NCI-H1105 (cell line): ENCODE measurements at regions not wholly inside any gene's neighbourhood (a gene's known extent, or its start where the extent isn't known, plus 50 kb on each side); places are given as distances from the start of the nearest gene placed in this dataset.

ENCODE experiments used
- DNase-seq: peaks from one replicate; lab custom pipeline; 2025; lab: John Stamatoyannopoulos, UW

DNA sequence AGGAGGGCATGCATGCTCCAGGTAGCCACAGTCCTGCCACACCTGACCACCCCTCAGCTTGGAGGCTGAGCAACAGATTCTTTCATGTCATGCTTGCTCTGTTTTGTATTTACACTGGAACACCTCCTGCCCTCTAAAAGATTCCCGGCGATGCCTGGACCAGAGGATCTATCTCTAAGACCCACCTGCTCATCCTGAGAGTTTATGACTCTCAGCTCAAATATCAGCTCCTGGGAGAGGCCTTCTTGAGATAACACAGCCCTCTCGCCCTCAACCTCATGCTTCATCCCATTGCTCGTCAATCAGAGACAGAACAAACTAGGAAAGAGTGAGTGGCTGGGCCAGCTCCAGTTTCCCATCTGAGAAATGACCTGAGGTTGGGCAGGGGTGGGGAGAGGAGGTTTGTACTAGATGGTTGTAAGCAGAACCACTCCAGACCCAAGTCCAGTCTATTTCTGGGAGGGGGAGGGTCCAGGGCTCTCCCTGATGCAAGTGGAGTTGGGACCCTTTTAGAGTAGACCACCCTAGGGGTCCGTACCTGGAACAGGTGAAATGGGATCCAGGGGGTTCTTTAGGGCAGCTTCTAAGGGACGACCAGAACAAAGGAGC is 524.5 kb downstream of the MATN1 start:
- DNase-seq = no peak

DNA sequence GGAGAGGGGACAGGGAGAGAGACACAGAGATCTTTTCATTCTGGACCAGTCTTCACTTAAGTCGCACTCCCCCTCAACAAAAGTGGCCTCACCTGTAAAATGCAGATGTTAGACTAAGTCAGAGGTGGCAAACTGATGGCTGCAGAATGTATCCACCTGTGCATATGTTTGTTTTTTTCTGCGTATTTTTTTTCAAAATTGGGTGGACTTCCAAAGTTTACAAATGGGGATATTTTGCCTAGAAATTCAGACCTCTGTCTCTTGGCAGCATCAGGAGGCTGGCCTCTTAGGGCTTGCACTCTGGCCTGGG is 525.0 kb downstream of the MATN1 start:
- no peak for DNase-seq

DNA sequence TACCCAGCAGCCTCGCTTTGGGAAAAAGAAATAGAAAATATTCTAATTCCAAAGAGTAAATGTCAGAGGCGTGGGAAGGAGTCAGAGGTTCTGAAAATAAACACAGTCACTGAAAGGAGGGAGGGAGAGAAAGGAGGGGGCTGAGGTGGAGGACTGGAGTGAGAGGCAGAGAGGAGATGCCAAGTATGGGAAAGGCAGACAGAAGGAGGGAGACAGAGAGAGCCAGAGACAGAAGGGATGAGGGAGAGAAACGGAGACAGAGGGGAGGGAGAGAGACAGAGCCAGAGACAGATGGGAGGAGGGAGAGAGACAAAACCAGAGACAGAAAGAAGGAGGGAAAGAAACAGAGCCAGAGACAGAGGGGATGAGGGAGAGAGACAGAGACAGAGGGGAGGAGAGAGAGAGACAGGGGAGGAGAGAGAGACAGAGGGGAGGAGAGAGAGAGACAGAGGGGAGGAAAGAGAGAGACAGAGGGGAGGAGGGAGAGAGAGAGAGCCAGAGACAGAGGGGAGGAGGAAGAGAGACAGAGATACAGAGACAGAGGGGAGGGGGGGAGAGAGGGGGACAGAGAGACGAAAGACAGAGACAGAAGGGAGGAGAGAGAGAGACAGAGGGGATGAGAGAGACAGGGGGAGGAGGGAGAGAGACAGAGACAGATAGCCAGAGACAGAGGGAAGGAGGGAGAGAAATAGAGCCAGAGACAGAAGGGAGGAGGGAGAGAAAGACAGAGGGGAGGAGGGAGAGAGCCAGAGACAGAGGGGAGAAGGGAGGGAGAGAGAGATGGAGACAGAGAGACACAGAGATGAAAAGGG is 525.5 kb downstream of the MATN1 start:
- DNase-seq = no peak

DNA sequence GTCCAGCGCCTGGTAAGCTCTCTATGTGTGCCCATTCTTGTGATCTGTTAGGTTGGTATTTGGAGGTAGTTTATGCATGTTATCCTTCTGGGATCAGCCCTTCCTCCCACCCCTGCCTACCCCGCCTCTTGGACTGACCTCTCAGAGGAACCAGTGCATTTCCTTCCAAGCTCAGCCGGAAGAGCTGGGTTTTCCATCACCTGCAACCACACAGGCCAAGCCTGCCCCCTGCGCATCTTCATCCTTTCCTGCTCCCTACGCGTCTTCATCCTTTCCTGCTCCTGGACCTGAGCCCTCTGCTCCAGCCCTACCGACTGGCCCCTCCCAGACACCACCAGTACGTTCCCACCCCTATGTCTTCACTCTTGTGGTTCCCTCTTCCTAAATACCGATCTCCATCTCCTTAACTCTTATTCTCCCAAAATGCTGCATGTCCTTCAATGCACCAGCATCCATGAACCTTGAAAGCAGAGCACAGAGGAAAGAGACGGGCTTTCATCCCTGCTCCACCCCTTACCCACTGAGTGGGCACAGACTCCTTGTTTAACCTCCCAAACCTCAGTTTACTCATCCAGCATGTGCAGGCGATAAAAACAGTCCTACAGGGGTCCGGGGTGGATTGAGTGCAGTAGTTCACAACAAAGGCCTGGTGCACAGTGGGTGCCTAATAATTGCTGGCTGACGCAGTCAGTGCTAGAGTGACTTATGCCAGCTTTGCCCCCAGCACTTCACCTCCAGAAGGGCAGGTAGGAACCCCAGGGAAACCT is 526.3 kb downstream of the MATN1 start:
- no peak for DNase-seq

DNA sequence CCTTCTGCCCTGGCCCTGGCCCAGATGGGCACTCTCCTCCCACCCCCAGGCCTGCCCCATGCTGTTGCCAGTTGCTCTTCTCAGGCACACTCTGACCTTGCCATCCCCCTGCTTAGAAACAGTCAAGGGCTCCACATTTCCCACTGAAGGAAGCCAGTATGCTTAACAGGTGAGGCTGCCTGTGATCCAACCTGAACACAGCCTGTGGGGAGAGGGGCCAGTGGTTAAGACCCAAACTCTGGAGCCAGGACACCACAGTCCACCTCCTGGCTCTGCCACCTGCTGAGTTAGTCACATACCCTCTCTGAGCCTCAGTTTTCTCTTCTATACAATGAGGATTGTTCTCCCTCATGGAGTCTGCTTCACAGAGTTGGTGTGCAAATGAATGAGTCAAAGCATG is 526.9 kb downstream of the MATN1 start:
- DNase-seq = no peak

DNA sequence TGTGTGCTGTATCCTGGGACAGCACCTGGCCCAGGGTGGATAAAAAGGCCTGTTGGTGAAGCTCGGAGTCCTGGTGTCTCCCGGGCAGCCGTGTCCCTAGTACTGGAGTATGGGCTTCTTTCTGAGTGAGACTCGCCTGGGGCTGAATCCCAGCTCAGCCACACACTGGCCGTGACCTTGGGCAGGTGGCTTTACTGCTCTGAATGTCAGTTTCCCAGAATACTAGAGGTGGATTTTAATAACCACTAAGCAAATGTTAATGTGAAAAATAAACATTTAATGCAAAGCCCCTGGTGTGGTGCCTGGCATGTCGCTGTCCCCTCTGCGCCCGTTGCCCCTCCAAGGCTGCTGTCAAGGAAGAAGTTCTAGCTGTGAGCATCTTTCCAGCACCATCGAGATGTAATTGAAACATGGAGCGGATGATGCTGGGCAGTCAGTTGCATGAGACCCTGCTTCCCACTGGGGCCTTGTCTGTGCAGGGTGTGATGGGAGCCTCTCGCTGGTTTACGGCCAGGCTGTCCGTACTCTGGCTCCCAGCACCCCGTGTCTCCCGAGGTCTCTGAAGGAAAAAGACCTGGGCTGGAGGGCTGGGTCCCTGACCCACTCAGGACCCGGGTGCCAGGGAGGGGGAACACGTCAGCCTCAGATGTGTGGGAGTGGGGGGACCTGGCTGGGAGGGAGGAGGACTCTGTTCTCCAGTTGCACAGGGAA is 527.8 kb downstream of the MATN1 start:
- no peak for DNase-seq

DNA sequence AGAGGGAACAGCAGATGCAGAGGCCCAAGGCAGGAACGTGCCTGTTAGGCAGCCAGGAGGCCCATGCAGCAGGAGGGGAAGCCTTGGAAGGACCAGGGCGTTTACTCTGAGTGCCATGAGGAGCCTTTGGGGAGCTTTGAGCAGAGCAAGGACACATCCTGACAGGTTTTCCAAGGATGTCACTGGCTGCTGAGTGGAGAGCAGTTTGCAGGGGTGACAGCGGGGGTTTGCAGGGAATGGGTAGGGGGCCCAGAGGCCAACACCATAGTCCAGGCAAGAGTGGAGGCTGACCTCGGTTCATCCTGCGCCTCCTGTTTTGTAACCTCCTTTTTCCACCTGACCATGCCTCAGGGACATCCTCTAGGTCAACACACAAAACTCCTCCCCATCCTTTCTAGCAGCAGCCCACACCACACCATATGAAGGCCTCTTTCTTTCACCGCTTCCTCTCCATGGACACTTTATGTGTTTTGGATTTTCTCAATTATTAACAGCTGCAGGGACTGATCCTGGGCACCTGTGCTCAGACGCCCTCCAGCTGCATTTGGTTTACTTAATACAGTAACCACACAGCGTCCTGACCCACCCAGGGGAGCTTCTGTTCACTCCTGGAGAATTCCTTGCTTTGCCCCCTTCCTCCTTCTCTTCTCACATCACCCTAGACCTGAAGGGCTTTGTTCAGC is 528.5 kb downstream of the MATN1 start:
- DNase-seq = no peak

DNA sequence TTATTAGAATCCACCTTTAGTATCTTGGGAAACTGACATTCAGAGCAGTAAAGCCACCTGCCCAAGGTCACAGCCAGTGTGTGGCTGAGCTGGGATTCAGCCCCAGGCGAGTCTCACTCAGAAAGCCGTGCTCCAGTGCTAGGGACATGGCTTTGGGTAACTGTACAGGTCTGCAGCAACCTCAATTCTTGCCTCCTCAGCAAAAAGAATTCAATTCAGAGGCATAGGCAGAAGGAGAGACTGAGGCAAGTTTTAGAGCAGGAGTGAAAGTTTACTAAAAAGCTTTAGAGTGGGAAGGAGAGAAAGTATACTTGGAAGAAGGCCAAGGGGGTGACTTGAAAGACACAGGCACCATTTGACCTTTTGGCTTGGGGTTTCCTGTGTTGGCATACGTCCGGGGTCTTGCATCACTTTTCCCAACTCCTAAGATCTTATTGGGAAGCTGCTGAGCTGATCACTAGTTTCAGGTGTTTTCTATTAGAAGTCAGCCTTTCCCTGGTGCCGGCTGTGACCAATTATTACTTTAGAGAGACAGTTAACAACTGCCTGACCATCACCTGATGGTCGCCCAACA is 529.3 kb downstream of the MATN1 start:
- DNase-seq = no peak

DNA sequence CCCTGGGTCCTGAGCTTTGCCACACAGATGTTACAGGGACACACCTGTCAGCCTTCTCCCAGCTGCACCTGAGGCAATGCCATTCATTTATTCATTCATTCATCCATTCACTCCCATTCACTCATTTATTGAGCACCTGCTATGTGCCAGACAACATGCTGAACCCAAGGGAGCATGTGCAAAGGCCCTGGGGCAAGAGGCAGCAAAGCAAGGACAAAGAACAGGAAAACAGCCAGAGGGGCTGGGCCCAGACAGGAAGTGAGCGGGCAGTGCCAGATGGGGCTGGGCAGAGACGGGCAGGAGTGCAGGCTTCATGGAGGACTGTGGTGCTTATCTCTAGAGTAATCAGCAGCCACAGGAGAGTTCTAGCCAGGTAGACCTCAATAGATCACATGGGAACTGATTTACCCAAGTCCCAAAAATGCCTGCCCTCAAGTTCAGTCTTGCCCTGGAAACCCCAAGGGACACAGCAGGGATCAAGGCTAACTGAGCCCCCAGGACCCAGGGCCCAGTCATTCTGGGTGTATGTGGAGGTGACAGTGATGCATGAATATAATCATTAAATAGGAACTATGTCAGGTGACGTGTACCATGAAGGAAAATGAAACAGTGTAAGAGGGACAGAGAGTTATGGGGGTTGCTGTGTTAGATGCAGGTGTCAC is 530.3 kb downstream of the MATN1 start:
- no peak for DNase-seq

DNA sequence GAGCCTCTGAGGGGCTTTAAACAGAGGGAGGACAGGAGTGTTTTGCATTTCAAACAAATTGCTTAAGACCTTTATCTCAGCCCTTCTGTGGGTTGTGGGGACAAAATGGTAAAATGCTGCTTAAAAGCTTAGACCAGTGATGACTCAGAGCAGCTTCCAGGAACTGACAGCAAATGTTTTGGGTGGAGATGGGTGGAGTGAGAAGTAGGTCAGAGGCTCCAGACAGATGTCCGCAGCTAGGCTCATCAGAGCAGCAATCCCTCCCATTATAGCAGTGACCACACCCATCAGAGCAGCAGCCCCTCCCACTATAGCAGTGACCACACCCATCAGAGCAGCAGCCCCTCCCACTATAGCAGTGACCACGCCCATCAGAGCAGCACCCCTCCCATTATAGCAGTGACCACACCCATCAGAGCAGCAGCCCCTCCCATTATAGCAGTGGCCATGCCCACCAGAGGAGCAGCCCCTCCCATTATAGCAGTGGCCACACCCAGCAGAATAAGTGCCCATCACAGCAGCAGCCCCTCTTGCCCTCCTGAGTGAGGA is 532.2 kb downstream of the MATN1 start:
- no peak for DNase-seq

DNA sequence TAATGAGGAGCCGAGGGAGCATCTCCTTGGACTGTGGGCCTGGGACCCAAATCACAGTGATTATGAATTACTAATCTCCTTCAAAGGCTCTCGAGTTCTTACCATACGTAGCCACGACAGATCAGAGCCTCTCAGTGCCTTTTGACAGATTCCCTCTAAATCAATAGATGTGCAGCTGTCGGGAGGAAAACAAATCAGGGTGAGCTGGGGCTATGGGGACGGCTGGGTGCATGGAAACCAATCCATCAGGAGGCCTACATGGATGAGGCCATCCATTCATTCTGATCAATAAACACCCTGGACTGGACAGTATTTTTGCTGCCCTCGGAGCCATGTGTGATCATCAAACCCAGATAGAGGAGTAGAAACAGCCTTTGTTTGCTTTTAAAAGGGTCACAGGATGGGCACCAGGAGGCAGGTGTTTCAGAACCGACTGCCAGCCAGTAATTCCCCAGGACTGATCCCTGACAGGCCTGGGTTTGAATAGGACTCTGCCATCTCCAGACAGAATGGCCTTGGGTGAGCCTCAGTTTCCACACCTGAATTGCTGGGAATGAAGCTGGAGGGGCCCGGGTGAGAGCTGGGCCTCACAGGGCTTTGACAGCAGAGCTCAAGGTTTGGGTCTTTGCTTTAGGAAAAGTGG is 532.8 kb downstream of the MATN1 start:
- no peak for DNase-seq

DNA sequence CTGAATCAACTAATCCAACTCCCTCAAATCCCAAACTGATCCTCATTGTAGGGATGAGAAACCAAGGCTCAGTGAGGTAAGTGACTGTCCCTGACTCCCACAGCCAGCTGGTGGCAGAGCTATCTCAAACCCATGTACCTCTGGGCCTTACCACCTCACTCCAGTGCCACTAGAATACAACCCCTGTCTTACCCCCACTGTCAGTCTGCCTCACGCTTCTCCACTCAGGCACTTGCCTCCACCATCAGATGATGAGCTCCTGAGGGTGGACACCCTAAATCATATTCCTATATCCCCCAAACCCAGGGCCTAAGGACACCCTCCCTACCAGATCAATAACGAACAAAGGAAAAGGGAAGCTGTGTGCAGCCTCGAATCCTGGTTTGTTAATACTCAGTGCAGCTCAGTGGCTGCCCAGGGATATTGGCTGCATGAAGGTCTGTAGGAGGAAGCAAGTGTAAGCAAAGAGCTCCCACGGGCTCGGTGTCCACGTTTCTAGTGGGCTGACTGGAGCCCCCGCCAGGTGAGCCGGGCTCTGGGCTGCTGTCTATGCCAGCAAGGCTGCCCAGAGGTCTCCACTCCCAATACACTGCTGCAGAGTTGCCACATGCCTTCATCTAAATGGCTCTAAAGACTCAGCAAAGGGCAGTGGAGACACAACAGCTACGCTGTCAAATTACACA is 533.4 kb downstream of the MATN1 start:
- no peak for DNase-seq

DNA sequence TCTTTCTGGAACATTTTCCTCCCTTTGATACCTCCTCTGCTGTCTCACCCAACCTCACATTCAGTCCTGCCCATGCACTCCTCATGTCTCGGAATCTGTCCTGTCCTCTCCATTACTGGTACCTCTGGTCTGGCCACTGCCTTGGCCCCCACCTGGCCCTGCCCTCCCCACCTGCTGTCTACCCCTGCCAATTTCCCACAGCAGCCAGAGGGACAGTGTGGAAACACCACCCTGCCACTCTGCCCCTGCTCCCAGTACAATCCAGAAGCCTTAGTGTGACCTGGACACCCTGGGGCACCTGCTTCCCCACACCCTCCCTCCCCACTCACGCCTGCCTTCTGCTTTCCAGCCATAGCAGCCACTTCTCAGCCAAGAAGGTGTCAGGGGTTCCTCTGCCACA is 534.4 kb downstream of the MATN1 start:
- DNase-seq = no peak

DNA sequence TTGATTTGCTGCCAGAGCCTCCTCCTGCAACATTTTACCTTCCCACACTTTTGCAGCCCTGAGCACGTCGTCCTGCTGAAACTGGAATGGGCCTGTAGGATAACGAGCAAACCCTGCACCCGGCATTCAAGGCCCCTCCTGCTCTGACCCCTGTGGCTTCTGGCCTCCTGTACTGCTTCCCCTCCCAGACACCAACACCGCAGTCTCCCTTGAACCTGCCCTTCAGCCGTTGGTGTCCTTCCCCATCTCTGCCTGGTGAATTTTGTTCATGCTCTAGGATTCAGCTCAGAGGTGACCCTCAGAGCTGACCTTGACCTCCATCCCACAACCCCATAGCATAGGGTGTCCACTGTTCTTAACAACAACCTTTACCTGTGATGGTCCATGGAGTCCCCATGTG is 535.1 kb downstream of the MATN1 start:
- DNase-seq = no peak

DNA sequence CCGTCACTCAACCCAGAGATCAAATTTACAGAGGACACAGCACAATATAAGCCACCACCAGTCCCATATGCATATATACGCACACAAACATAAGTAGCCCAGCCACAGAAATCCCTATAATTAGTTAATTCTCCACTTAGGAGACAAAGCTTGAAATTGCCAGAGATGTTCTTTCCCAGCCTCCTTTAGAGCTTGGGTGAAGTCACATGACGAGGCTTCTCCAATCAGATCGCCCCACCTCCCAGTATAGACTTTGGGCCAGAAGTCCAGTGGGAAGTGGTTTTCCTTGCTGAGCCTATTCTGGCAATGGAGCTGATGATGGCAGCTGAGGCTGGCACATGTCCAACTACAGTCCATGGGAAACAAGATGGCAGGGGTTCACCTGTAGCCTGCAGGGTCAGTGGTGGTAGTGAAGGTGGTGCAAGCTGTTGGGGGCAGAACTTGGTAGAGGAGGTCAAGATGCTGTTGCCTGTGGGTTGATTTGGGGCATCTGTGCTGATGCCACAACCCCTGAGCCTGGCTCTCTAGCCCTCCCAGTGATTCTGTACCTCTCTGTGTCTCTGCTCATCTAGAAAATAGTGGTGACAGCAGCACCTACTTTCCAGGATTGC is 535.9 kb downstream of the MATN1 start:
- DNase-seq = no peak

DNA sequence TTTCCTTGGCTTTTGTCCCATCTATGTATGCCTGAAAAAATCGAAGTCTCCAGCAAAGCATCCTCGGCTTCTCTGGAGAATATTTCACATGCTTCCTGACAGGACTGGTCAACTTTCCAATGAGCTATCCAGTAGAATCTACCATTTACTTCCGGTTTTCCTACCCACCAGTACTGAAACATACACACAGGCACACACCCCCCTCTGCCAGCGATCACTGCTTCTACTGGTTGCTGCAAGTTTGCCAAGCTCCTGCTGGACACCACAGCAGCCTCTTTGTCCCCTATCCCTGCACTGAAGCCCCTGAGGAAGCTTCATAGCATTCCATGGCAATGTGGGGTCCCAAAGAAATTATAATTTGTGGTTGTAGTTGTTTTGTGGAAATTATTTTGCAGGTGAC is 536.8 kb downstream of the MATN1 start:
- no peak for DNase-seq

DNA sequence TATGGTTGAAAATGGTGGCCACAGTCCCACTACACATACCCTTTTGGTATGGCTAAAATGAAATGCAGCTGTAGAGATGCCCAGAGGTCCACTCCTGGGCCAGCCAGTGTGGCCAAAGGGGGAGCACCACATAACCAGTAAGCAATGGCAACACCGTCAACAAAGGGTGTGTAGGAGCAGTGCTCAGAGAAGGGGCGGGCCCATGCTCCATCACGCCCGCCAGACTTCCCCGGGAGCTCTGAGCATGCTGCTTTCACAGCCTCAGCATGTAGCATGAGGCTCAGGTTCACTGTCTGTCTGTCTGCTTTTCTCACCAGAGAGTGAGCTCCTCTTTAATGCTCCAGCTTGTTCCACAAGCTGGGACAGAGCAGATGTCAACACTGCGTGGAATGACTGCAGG is 537.6 kb downstream of the MATN1 start:
- no peak for DNase-seq

DNA sequence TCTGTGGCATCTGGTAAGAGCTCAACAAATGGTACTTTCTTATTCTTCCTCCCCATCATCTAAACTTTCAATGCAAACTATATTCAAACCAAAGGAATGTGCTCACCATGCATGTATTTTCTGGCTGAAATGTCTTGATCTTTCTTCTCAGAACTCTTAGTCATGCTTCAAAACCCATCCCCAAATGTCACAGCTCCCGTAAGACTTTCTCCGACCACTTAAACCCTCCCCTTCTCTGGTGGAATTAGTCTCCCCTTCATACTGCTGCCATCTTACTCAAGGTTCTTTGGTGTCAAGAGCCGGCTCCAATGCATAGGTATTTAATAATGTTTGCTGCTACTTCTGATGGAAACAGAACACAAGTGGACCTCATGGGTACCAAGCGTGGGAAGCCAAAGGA is 538.1 kb downstream of the MATN1 start:
- no peak for DNase-seq

DNA sequence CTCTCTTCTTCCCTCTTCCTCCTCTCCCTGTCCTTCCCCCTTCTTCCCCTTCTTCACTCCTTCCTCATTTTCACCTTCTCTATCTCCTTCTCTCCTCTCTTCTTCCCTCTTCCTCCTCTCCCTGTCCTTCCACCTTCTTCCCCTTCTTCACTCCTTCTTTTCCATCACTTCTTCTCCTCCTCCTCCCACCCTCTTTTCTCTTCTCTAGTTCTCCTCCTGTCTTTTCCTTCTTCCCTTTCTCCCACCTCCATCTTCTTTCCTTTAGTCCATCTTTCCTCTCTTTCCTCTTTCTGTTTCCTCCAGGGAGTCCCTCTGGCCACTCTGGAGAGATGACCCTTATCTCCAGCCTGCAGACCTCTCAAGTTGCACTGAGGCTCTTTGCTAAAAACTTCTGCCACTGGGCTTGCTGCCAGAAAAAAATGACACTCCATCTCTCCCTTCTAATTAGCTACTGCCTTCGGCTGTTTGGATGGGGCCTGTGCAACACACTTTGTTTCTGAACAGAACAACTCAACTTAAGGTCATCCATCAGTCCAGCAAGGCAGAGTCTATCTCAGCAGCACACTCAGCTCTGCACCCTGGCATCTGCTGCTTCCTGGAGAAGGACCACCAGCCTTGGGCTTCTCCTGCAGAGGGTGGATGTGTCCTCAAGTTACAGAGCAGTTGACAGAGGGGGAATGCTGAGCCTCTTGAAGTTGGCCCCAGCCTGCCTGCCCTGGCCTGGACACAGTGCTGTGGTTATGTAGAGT is 538.8 kb downstream of the MATN1 start:
- DNase-seq = peak; percentile 11
